ENCODE measurements at regions not wholly inside any gene's neighbourhood (a gene's known extent, or its start where the extent isn't known, plus 50 kb on each side); places are given as distances from the start of the nearest gene placed in this dataset.
"Not testable (repeated sequence)": the region's sequence is repeated elsewhere in the genome, so short reads cannot be mapped to it uniquely, and the experiment has no call there.

- DNase-seq: no peak
Observed at GRCh38 chr5:84790406-84790805, 405.7 kb upstream of the EDIL3 start.

GRCh38 chr5:84783003-84783402, 398.3 kb upstream of the EDIL3 start:
- no peak for DNase-seq

- DNase-seq: peak in 1 of 3 donors; percentile 7
Observed at GRCh38 chr5:84779186-84779585, 394.5 kb upstream of the EDIL3 start.

GRCh38 chr5:84764227-84764626, 379.5 kb upstream of the EDIL3 start:
- DNase-seq: no peak

GRCh38 chr5:84758008-84758407, 373.3 kb upstream of the EDIL3 start:
- DNase-seq: no peak

GRCh38 chr5:84752780-84753179, 368.1 kb upstream of the EDIL3 start:
- no peak for DNase-seq

- DNase-seq: no peak
Observed at GRCh38 chr5:84748313-84748712, 363.6 kb upstream of the EDIL3 start.

- not testable (repeated sequence) for DNase-seq
Observed at GRCh38 chr5:84746280-84746679, 361.6 kb upstream of the EDIL3 start.

GRCh38 chr5:84741056-84741455, 356.4 kb upstream of the EDIL3 start:
- DNase-seq: no peak

- no peak for DNase-seq
Observed at GRCh38 chr5:84729326-84729725, 344.6 kb upstream of the EDIL3 start.

GRCh38 chr5:84727708-84728107, 343.0 kb upstream of the EDIL3 start:
- no peak for DNase-seq

GRCh38 chr5:84725946-84726570, 341.4 kb upstream of the EDIL3 start:
- no peak for DNase-seq

GRCh38 chr5:84724683-84725082, 340.0 kb upstream of the EDIL3 start:
- peak in 1 of 3 donors; percentile 22 for DNase-seq

GRCh38 chr5:84724181-84724580, 339.5 kb upstream of the EDIL3 start:
- no peak for DNase-seq

GRCh38 chr5:84718377-84718776, 333.7 kb upstream of the EDIL3 start:
- no peak for DNase-seq

GRCh38 chr5:84715686-84716085, 331.0 kb upstream of the EDIL3 start:
- no peak for DNase-seq

- DNase-seq: no peak
Observed at GRCh38 chr5:84715091-84715490, 330.4 kb upstream of the EDIL3 start.

- DNase-seq: no peak
Observed at GRCh38 chr5:84709075-84709474, 324.4 kb upstream of the EDIL3 start.

GRCh38 chr5:84706678-84707641, 322.3 kb upstream of the EDIL3 start:
- no peak for DNase-seq

GRCh38 chr5:84700545-84700944, 315.9 kb upstream of the EDIL3 start:
- not testable (repeated sequence) for DNase-seq

- DNase-seq: no peak
Observed at GRCh38 chr5:84696651-84697050, 312.0 kb upstream of the EDIL3 start.

GRCh38 chr5:84695330-84695729, 310.6 kb upstream of the EDIL3 start:
- DNase-seq: no peak

- DNase-seq: no peak
Observed at GRCh38 chr5:84693256-84693655, 308.6 kb upstream of the EDIL3 start.
